Endodermal cell (in vitro differentiated cells): ENCODE measurements at regions not wholly inside any gene's neighbourhood (a gene's known extent, or its start where the extent isn't known, plus 50 kb on each side); places are given as distances from the start of the nearest gene placed in this dataset.

Experiments used
- DNase-seq: peaks from one replicate; pipeline ENCODE4 v3.0.0-alpha.2; 2017
- H3K27ac ChIP-seq: 2 replicates; pipeline ENCODE4 v1.5.1; 2013; ENCODE audit warnings: mild to moderate bottlenecking, low read depth, low read length, moderate library complexity
- H3K27me3 ChIP-seq: 2 replicates; pipeline ENCODE4 v1.6.1; 2013; ENCODE audit warnings: mild to moderate bottlenecking, low read length, moderate library complexity; ENCODE audit not compliant: insufficient read depth, control insufficient read depth, poor library complexity, severe bottlenecking
- H3K36me3 ChIP-seq: 2 replicates; pipeline ENCODE4 v1.7.0; 2013; ENCODE audit warnings: mild to moderate bottlenecking, low read length, moderate library complexity; ENCODE audit not compliant: control insufficient read depth, insufficient read depth
- H3K4me1 ChIP-seq: one replicate; pipeline ENCODE4 v1.7.0; 2013; ENCODE audit warnings: low read length; ENCODE audit not compliant: control insufficient read depth, insufficient read depth
- H3K4me3 ChIP-seq: 2 replicates; pipeline ENCODE4 v1.5.1; 2013; ENCODE audit warnings: mild to moderate bottlenecking, low read length, moderate library complexity
- H3K9ac ChIP-seq: 2 replicates; pipeline ENCODE4 v1.6.1; 2013; ENCODE audit warnings: mild to moderate bottlenecking, low read length, moderate library complexity; ENCODE audit not compliant: poor library complexity, severe bottlenecking; ENCODE audit errors: extremely low read depth
- H3K9me3 ChIP-seq: 2 replicates; pipeline ENCODE4 v1.6.1; 2013; ENCODE audit warnings: mild to moderate bottlenecking, low read length, moderate library complexity; ENCODE audit not compliant: control insufficient read depth
- H3K27ac Mint-ChIP-seq: 2 replicates; pipeline ENCODE4 v1.8.0; 2020; ENCODE audit warnings: mixed read lengths
- H3K27me3 Mint-ChIP-seq: 2 replicates; pipeline ENCODE4 v1.8.0; 2021; ENCODE audit warnings: mild to moderate bottlenecking, mixed read lengths; ENCODE audit not compliant: insufficient read depth
- H3K36me3 Mint-ChIP-seq: 2 replicates; pipeline ENCODE4 v1.8.0; 2020; ENCODE audit warnings: low read depth, mixed read lengths
- H3K4me1 Mint-ChIP-seq: 2 replicates; pipeline ENCODE4 v1.8.0; 2020; ENCODE audit warnings: mixed read lengths
- H3K4me3 Mint-ChIP-seq: 2 replicates; pipeline ENCODE4 v1.8.0; 2020; ENCODE audit warnings: mild to moderate bottlenecking, moderate library complexity, mixed read lengths
- H3K9me3 Mint-ChIP-seq: 2 replicates; pipeline ENCODE4 v1.8.0; 2020; ENCODE audit warnings: mild to moderate bottlenecking, mixed read lengths
- WGBS, 2 experiments: methylation state at CpG; one replicate each; pipeline versions ENCODE4 v1.1.5 to v1.1.7; 2013; ENCODE audit warnings: missing lambda C conversion rate in 2 of 2, mixed read lengths in 1 of 2; ENCODE audit not compliant: insufficient coverage in 1 of 2, insufficient read length in 1 of 2; 5-methylcytosine and 5-hydroxymethylcytosine counted together
- TF ChIP-seq, protein P1 (sequence below): fragments of 200-600 bp; sonication (generic); conservative IDR thresholded peaks from 2 replicates; pipeline ENCODE4 v1.5.0; 2021; ENCODE audit warnings: antibody characterized with exemption, mild to moderate bottlenecking

- Histone ChIP-seq H3K27ac (no peak overlapping the region), H3K9me3 (no peaks in the 10 kb centered on the region), H3K9ac (no peak overlapping the region), H3K36me3 (no peaks in the 10 kb centered on the region), H3K4me3 (no peak overlapping the region), H3K4me1 (no peaks in the 10 kb centered on the region), H3K27me3 (no peaks in the 10 kb centered on the region)
- Mint-ChIP-seq H3K36me3 (no peaks in the 10 kb centered on the region), H3K9me3 (no peaks in the 10 kb centered on the region), H3K4me3 (no peak overlapping the region), H3K27me3 (no peaks in the 10 kb centered on the region), H3K27ac (no peak overlapping the region), H3K4me1 (peaks cover 3% of the 10 kb centered on the region)
- WGBS, 2 experiments = 91% methylated on average over 7 of the region's 7 CpGs; no CpG with 5 or more reads in 1 of the 2 experiments
- DNase-seq = no peak
- TF ChIP-seq, protein P1, sequence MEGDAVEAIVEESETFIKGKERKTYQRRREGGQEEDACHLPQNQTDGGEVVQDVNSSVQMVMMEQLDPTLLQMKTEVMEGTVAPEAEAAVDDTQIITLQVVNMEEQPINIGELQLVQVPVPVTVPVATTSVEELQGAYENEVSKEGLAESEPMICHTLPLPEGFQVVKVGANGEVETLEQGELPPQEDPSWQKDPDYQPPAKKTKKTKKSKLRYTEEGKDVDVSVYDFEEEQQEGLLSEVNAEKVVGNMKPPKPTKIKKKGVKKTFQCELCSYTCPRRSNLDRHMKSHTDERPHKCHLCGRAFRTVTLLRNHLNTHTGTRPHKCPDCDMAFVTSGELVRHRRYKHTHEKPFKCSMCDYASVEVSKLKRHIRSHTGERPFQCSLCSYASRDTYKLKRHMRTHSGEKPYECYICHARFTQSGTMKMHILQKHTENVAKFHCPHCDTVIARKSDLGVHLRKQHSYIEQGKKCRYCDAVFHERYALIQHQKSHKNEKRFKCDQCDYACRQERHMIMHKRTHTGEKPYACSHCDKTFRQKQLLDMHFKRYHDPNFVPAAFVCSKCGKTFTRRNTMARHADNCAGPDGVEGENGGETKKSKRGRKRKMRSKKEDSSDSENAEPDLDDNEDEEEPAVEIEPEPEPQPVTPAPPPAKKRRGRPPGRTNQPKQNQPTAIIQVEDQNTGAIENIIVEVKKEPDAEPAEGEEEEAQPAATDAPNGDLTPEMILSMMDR = no peak
Observed at GRCh38 chr10:43824934-43825333, 176.3 kb upstream of the ZNF32 start.

- no peaks in the 10 kb centered on the region for H3K36me3 Mint-ChIP-seq
- no peak overlapping the region for H3K27ac Mint-ChIP-seq
- H3K27ac ChIP-seq = no peak overlapping the region
- H3K27me3 Mint-ChIP-seq = no peaks in the 10 kb centered on the region
- H3K4me3 ChIP-seq = no peak overlapping the region
- H3K9ac ChIP-seq = no peak overlapping the region
- H3K9me3 ChIP-seq = no peaks in the 10 kb centered on the region
- no peak for DNase-seq
- H3K36me3 ChIP-seq = no peaks in the 10 kb centered on the region
- H3K27me3 ChIP-seq = no peaks in the 10 kb centered on the region
- peaks cover 5% of the 10 kb centered on the region for H3K4me1 Mint-ChIP-seq
- no peaks in the 10 kb centered on the region for H3K9me3 Mint-ChIP-seq
- H3K4me1 ChIP-seq = no peaks in the 10 kb centered on the region
- TF ChIP-seq, protein P1 = no peak
- 88 to 95% methylated on average over 2 to 4 of the region's 4 CpGs for WGBS, 2 experiments
- H3K4me3 Mint-ChIP-seq = no peak overlapping the region
Observed at GRCh38 chr10:43822631-43823580, 174.2 kb upstream of the ZNF32 start.

DNA sequence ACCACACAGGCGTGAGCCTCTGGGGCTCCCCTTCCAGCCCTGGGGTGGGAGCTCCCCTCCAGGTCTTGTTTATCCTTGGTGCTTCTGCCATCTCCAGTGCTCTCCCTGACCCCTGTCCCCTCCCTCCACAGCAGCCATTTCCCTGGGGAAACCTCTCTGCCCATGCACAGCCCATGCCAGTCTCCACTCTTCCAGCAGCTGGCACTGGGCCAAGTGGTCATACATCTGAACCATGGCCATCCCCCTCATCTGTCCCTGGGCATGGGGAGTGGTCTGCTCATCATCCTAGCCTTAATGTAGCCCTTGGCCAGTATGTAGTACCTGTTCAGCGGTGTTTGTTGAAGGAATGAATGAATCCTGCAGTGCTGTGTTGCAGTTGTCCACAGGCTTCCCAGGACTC lies 172.4 kb upstream of the ZNF32 start:
- Histone ChIP-seq H3K4me1 (no peaks in the 10 kb centered on the region), H3K36me3 (no peaks in the 10 kb centered on the region), H3K9ac (no peak overlapping the region), H3K9me3 (no peaks in the 10 kb centered on the region), H3K27me3 (no peaks in the 10 kb centered on the region), H3K27ac (no peak overlapping the region), H3K4me3 (no peak overlapping the region)
- TF ChIP-seq, protein P1 = no peak
- no peak overlapping the region for H3K4me3 Mint-ChIP-seq
- peaks cover 5% of the 10 kb centered on the region for H3K4me1 Mint-ChIP-seq
- H3K9me3 Mint-ChIP-seq = no peaks in the 10 kb centered on the region
- WGBS, 2 experiments = 93 to 100% methylated on average over 1 to 2 of the region's 2 CpGs
- H3K27ac Mint-ChIP-seq = no peak overlapping the region
- DNase-seq = peak; percentile 33
- no peaks in the 10 kb centered on the region for H3K36me3 Mint-ChIP-seq
- no peaks in the 10 kb centered on the region for H3K27me3 Mint-ChIP-seq
